Posterior cingulate gyrus (tissue), 11 donors: ENCODE measurements at regions not wholly inside any gene's neighbourhood (a gene's known extent, or its start where the extent isn't known, plus 50 kb on each side); places are given as distances from the start of the nearest gene placed in this dataset.
"Not testable (repeated sequence)": the region's sequence is repeated elsewhere in the genome, so short reads cannot be mapped to it uniquely, and the experiment has no call there.

ENCODE experiments used
- DNase-seq, 10 donors: peaks; one replicate each; pipeline versions ENCODE4 v3.0.0 to v3.0.0-alpha.2; 2020 to 2021; ENCODE audit warnings: mixed read lengths in 3 of 10
- intact Hi-C: fragments of 100-400 bp; cut with DNase I; formaldehyde crosslinking; loops from one replicate; pipeline ENCODE4 v1.15.1; 2023

DNA sequence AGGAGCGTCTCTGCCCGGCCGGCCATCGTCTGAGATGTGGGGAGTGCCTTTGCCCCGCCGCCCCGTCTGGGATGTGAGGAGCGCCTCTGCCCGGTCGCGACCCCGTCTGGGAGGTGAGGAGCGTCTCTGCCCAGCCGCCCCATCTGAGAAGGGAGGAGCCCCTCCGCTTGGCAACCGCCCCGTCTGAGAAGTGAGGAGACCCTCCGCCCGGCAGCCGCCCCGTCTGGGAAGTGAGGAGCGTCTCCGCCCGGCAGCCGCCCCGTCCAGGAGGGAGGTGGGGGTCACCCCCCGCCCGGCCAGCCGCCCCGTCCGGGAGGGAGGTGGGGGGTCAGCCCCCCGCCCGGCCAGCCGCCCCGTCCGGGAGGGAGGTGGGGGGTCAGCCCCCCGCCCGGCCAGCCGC, 432.7 kb downstream of the LIG4 start:
- intact Hi-C loops, result not testable (repeated sequence)
- DNase-seq, result peak in 1 of 10 donors; percentile 79

DNA sequence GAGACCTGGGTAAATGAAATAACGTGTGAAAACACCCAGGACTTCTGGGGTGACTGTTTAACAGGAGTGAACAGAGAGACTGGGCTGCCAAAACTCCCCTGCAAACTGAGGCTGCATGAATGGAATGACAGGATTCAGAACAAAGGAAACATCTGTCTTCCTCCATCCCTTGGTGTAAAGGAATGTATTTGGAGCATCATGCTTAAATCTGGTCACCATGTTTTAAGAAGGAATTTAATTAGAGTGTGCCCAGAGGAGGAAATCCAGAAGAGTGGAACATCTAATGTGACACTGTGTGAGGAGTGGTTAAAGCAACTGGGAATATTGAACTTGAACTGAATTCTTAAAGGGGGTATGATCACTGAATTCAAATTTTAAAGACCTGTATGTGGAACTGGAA, 437.2 kb downstream of the LIG4 start:
- no peak for DNase-seq

DNA sequence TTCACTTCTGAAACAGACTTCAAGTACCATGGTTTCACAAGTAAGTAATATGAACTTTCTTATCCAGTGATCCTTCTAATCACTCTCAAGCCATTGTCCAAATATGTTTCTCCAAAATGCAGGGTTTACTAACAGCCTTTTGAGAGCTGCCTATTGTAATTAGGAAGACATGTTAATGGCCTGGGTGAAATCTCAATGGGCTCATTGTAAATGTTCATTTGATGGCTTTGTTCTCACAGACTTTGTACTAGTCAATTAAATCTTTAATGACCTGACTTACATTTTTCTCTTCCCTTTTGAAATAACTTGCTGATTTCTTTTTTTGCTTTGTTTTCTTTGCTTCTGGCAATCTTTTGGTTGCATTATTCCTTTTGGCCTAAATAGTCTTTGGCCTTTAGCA, 444.8 kb downstream of the LIG4 start:
- no peak for DNase-seq
- intact Hi-C loops, result no loop called here

More for the DNA sequence above, 437.2 kb downstream of the LIG4 start:
- intact Hi-C loops, result no loop called here

DNA sequence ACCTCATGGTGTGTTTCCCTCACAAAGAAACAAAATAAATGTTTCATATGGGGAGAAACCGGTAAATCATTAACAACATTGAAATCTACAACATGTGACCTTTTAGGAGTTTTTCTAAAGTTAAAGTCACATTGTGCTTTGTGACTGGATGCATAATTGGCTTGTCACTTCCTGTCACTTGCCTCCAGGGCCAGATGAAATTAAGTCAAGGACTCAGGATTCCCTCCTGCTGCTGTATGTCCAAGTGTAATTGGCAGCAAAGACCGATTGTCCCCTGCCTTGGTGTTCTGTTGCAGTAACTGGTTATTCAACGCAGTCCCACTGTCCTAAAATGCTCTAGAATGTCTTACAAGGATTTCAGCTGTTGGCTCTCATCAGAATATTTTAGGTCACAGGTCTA, 448.2 kb downstream of the LIG4 start:
- intact Hi-C loops, result no loop called here
- no peak for DNase-seq

DNA sequence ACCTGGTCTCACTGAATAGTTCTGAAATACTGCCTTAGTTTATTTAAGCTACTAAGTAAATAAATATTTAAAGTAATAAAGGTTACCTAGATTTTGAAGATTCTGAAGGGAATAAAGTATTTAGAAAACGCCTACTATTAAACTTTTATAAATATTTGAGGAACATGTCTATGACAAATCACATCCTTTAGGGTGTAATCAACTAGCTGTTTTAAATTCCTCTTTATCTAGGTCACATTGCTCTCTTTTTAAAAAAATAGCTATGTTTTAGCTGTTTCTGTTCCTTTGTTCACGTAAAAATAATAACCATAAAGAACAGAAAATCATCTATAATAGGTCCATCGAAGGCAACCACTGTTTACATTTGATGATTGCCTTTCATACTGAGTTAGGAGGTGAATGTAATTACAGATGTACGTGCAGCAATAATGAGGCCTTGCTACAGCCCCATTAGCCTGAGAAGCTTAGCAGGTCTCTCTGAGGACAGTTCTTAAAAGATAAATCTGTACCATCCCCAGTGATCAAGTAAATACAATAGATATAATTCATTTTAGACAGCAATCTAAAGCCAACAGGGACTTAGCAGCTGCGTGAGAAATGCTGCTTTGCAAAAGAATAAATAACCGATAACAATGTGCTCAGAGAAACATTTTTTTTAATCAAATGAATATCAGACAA, 449.5 kb downstream of the LIG4 start:
- intact Hi-C loops, result no loop called here
- DNase-seq, result no peak

DNA sequence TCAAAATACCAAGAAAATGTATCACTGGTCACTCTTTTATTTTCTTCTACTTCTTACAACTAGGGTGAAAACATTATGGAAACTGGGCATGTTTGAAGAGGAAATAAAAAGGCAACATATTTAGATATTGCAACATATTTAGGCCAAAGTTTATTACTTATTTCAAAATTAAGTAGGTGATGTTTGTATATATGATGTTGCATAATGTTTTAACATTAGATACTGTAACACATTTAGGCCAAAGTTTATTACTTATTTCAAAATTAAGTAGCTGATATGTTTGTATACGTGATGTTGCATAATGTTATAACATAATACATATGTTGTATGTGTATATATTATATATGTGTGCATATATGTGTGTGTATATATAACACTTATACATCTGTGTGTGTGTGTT, 451.3 kb downstream of the LIG4 start:
- intact Hi-C loops, result no loop called here
- DNase-seq, result no peak

DNA sequence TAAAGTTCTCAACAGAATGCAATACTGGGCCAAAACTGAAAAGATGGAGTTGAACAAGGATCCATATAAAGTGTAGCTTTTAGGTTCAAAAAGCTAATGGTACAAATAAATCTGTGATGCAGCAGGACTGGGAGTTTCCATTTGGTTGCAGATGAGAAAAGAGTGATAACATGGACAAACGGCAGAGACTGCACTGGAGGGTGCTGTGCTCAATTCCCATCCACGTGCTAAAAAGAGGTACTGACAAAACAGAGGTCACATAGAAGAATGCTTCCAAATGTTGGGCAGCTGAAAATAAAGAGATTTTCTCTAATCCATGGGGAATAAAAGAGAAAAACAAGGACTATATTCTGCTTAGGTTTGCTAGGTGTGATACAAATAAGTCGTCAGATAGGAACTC, 461.6 kb downstream of the LIG4 start:
- intact Hi-C loops, result no loop called here

DNA sequence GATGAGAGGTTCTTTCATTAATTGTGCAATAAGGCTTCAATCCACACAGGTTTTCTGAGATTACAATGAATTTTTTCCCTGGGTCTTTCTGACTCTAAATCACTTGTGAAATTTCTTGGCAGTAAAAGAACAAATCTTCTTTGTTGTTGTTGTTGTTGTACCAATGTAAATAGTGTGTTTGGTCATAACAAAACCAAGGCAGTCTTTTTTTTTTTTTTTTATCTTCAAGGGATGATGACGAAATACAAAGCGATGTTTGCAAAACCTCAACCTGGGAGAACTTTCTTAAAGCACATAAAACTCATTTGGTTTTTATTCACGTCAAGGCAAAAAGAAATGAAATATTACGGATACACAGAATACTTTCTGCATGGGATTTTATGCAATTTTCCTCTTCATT, 462.0 kb downstream of the LIG4 start:
- intact Hi-C loops, result no loop called here
- DNase-seq, result no peak

More for the DNA sequence above, 461.6 kb downstream of the LIG4 start:
- DNase-seq, result no peak

DNA sequence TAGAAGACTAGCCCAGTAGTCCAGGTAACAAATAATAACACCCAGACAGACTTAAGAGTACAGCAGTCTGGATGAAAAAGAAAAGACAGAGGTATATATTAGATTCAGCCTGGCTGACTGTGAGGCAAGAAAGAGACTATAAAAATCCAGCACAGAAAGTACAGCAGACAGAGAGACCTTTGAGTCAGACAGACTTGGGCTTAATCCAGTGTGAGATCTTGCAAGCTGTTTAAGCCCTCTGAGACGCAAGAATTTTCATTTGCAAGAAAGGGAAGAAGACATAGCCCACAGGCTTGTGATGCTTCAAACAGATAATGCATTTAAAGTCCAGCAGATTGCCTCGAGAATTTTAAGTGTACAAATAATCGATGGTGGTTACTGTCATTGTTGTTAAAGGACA, 471.4 kb downstream of the LIG4 start:
- no peak for DNase-seq
- intact Hi-C loops, result no loop called here

DNA sequence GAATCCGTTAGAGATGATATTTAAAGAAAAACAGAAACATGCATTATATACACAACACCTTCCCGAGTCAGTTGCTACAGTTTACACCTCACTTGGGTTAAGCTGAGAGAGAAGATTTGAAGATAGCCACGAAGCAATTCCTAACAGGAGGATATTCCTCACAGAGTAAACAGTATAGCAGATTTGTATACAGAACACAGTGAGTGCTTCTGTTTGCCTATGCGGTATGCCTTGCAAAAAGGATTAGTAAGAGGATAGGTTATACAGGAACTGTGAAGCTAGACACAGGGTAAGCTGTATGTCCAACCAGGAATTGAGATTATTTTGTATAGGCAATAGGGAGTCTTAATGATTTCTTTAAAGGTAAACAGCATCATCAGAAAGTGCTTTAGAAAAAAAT, 471.8 kb downstream of the LIG4 start:
- intact Hi-C loops, result no loop called here

DNA sequence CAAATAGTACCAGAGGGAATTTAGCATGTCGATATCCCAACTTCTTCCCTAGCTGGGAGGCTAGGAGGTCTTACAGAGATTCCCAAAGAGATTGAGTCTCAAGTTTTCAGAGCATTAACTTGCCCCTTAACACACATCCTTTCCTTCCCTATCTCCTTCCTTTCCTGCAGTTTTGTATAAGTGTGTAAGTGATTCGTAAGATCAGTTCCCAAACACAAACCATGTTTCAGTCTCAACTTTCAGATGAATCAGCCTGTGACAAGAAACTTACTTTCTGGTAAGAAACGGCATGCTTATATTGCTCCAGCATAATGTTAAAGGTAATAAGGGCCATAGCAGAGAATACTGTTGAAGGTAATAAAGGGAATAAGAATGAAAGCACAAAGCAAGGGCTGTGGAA, 472.2 kb downstream of the LIG4 start:
- no peak for DNase-seq
- intact Hi-C loops, result no loop called here

More for the DNA sequence above, 471.8 kb downstream of the LIG4 start:
- no peak for DNase-seq

DNA sequence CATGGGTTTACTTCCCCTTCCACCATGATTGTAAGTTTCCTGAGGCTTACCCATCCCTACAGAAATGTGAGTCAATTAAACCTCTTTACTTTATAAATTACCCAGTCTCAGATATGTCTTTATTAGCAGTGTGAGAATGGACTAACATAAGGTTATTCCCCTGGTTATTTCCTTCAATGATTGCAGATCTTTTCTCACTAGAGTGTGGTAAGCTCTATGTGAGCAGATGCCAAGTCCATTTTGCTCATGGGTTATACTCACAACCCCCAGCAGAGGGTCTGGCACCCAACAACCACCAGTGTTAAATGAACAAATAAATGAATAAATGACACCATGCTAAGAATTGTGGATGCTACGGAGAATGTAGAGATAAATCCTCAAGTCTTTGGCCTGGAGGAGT, 472.8 kb downstream of the LIG4 start:
- DNase-seq, result no peak

DNA sequence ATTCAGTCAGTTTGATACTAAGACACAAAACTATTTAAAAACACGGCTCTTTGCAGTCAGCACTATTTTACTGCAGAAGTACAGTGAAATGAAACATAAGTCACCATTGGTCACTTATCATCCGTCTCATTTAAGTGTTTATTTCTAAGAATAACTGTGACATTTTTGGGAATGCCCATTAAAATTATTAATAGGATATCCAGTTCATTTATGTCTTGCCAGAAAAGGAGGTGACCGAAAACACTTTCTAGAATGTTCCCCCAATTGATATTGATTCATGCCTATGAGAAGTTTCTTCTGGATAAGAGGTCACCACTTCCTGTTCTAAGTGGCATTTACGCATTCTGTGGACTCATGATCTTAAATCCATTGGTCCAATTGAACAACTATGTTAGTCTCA, 477.3 kb downstream of the LIG4 start:
- DNase-seq, result no peak
- intact Hi-C loops, result no loop called here

More for the DNA sequence above, 472.8 kb downstream of the LIG4 start:
- intact Hi-C loops, result no loop called here

DNA sequence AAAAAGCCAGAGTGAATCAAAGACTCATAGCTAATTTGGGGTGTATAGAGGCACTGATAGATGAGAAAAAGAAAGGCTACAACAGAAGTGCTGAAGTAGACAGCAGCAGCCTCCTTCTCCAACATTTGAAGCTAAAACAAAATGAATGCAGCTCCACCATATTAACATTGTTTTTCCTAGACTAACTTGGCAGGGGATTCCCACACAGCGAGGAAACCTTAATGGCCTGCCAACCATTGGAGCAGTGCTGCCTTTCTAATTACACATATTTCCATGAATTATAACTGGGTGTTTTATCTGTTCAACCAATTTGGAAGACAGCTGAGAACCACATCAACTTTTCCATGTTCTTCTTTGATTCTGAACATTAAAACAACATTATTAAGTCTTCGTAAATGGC, 478.6 kb downstream of the LIG4 start:
- intact Hi-C loops, result no loop called here
- DNase-seq, result peak in 1 of 10 donors; percentile 45

DNA sequence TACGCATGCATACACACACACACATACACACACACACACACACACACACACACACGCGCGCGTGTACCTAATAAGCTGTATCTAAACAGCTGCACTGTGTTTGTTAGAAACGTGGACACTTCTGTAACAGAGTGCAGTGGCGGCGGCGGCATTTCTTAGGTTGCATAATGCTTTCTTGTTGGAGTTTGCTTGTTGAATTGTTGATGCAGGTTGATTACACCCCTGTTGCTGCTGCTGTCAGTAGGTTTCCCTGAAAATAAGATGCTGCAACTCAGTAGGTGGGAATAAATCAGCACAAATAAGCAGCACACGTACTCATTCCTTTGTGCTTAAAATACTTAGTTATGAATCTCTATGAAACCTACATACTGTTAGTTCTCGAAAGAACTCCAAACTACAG, 479.2 kb downstream of the LIG4 start:
- peak in 1 of 10 donors; percentile 59 for DNase-seq

DNA sequence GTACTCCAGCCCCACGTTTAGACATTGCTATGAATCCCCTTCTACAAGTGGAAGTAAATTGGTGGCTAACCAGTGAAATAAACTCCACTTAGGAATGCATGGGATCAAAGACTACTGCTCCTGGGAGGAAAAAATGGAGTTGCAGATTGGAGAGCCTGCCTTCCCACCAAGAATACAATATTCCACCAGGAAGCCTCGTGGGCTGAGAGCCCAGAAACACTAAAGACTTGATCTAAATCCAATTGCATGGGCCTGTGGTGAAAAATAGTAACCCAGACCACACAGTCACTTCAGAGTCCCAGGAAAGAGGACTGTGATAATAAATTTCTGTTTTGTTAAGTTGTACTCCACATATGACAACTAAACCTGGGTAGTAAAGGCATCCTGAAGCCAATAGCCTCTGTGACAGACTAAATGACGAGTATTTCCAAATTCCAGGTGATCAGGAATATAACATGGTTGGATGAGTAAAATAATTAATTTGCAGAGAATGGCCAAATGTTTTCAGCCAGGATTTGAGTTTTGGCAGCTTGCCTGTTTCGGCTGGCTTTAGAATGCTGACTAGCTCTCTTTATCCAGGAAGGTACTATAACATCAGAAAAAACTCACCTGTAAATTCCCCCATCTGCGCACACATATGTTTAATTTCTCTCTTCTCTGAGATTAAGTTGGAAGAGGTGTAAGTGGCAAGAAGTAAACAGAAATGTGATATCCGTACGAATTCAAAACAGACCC, 480.3 kb downstream of the LIG4 start:
- intact Hi-C loops, result no loop called here
- DNase-seq, result no peak

More for the DNA sequence above, 479.2 kb downstream of the LIG4 start:
- intact Hi-C loops, result no loop called here

DNA sequence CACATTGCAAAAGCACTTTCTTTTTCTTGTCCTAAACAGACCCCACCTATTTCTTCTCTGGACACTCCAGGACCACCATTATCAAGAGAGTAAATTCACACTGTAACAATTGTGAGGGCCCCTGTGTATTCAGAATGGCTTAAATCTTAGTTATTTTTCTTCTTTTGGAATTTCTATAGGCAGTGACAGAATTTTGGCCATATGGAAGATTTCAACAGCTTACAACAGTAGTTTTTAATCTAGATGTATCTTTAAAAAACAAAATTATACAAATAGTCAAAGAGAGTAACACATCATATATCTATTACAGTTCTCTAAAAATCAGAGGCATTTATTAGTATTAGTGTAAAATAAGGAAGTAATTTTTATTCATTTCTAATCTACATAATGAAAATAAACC, 482.1 kb downstream of the LIG4 start:
- no peak for DNase-seq
- intact Hi-C loops, result no loop called here

DNA sequence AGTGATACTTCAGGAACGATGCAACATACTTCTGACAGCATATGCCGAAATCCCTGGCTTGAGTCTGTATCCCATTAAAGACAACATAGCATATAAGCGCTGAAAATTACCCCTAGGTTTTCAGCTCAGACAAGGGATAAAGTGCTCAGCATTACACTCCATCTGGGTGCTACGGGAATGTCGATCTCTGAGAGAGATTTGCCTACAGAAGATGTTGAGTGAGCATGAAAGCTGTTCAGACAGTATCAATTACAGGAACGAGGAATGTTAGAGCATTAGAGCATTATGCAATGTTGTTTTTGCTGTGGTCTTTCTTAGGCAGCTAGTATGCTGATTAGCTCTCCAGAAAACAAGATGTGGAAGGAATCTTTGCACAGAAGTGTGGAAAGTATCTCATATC, 484.5 kb downstream of the LIG4 start:
- intact Hi-C loops, result no loop called here
- no peak for DNase-seq

DNA sequence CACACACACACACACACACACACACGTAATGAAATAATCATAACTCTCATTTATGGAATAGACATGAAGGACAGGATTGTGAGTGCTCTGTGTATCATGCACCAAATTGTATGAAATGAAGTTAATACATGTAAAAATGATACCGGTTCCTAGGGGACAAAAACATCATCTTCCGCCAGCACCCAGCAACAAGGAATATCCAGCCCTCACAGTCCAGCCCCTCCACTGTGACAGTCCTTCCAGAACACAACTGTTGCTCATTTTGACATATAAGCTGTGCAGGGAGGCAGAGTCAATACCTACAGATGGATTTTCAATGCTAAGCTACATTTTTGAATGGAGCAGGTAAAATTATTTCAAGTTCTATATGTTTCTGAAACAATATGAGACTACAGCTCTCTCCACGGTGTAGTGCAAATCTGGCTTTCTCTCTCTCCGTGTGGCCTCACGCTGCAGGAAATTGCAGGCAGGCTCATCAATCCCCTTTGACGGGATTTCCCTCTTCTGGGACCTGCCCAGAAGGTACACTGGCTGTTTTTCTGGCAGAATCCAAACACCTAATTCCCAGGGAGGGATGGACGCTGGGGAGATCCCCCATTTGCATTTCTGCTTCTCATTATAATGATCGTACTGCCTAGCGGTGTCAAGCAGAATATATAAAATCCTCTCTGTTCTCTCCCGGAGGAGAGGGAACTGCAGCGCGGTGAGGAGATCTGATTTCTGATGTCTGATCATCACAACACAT, 494.0 kb downstream of the LIG4 start:
- intact Hi-C loops, result no loop called here
- DNase-seq, result no peak

DNA sequence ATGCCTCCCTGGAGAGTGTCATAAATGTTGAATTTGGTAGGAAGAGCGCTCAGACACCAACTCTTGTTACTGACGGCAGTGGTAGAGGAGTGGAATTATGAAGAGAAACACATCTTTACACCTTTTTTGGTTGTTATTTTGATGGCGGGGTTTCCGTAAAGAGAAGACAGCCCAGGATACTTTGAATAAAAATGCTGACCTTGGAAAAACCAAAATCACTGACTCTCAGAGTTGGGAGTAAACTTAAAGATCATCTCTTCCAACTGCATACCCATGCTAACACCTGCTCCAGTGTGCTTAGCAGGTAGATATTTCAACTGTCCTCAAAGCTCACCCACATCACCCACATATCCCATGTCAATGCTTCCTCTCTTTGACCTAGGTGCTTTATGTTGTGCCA, 498.6 kb downstream of the LIG4 start:
- DNase-seq, result no peak
- intact Hi-C loops, result no loop called here

DNA sequence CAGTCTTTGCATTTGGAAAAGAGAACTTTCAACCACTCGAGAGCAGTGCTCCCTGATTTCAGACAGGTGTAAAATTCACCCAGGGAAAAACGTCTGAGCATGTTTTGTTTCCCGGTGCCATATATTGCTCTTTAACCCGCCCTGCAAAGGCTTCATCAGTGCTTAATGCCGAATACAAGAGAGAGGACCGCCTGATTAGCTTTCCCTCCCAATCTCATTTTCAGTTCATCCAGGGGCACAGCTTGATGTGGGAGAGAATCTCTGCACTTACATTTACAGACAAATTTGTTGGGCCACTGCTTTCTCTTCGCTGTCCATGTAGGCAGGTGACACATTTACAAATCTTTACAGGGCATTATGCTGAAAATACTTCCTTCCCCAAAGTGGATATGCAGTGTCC, 499.1 kb downstream of the LIG4 start:
- intact Hi-C loops, result no loop called here
- DNase-seq, result no peak

DNA sequence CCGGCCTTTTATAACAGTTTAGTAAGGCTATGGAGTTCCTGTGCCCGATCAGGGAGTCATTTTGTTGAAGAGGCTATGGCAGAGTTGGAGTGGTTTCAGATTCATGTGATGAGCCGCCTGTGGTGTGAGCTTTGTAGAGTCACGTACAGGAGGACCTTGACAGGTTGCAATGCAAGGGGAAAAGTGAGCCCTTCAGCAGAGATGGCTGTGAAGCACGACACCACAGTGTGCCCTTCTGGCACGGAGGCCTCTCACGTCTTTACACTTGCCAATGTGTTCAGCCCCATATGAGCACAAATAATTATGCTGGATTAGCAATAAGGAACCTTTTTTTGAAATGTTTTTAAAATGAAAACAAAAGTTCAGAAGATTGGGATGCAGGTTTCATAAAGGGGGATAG, 499.8 kb downstream of the LIG4 start:
- peak in 1 of 10 donors; percentile 68 for DNase-seq
- intact Hi-C loops, result no loop called here
